ENCODE measurements at regions not wholly inside any gene's neighbourhood (a gene's known extent, or its start where the extent isn't known, plus 50 kb on each side); places are given as distances from the start of the nearest gene placed in this dataset.

DNA sequence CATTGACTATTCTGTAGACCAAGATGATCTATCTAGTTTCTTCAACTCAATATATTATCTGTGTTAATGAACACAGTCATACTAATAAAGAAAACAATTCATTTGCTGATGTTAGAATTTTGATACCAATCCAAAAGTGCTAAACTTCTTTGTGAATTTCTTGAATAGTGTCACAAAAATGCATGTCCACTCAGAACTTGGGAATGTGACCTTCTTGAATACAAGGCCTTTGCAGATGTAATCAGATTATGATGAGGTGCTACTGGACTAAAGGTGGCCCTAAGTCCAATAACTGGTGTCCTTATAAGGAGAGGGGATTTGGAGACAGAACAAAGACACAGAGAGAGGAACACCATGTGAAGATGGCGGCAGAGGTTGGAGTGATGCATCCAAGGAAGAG is 305.8 kb upstream of the ZP4 start (continued):
- TF ChIP-seq, protein P1, sequence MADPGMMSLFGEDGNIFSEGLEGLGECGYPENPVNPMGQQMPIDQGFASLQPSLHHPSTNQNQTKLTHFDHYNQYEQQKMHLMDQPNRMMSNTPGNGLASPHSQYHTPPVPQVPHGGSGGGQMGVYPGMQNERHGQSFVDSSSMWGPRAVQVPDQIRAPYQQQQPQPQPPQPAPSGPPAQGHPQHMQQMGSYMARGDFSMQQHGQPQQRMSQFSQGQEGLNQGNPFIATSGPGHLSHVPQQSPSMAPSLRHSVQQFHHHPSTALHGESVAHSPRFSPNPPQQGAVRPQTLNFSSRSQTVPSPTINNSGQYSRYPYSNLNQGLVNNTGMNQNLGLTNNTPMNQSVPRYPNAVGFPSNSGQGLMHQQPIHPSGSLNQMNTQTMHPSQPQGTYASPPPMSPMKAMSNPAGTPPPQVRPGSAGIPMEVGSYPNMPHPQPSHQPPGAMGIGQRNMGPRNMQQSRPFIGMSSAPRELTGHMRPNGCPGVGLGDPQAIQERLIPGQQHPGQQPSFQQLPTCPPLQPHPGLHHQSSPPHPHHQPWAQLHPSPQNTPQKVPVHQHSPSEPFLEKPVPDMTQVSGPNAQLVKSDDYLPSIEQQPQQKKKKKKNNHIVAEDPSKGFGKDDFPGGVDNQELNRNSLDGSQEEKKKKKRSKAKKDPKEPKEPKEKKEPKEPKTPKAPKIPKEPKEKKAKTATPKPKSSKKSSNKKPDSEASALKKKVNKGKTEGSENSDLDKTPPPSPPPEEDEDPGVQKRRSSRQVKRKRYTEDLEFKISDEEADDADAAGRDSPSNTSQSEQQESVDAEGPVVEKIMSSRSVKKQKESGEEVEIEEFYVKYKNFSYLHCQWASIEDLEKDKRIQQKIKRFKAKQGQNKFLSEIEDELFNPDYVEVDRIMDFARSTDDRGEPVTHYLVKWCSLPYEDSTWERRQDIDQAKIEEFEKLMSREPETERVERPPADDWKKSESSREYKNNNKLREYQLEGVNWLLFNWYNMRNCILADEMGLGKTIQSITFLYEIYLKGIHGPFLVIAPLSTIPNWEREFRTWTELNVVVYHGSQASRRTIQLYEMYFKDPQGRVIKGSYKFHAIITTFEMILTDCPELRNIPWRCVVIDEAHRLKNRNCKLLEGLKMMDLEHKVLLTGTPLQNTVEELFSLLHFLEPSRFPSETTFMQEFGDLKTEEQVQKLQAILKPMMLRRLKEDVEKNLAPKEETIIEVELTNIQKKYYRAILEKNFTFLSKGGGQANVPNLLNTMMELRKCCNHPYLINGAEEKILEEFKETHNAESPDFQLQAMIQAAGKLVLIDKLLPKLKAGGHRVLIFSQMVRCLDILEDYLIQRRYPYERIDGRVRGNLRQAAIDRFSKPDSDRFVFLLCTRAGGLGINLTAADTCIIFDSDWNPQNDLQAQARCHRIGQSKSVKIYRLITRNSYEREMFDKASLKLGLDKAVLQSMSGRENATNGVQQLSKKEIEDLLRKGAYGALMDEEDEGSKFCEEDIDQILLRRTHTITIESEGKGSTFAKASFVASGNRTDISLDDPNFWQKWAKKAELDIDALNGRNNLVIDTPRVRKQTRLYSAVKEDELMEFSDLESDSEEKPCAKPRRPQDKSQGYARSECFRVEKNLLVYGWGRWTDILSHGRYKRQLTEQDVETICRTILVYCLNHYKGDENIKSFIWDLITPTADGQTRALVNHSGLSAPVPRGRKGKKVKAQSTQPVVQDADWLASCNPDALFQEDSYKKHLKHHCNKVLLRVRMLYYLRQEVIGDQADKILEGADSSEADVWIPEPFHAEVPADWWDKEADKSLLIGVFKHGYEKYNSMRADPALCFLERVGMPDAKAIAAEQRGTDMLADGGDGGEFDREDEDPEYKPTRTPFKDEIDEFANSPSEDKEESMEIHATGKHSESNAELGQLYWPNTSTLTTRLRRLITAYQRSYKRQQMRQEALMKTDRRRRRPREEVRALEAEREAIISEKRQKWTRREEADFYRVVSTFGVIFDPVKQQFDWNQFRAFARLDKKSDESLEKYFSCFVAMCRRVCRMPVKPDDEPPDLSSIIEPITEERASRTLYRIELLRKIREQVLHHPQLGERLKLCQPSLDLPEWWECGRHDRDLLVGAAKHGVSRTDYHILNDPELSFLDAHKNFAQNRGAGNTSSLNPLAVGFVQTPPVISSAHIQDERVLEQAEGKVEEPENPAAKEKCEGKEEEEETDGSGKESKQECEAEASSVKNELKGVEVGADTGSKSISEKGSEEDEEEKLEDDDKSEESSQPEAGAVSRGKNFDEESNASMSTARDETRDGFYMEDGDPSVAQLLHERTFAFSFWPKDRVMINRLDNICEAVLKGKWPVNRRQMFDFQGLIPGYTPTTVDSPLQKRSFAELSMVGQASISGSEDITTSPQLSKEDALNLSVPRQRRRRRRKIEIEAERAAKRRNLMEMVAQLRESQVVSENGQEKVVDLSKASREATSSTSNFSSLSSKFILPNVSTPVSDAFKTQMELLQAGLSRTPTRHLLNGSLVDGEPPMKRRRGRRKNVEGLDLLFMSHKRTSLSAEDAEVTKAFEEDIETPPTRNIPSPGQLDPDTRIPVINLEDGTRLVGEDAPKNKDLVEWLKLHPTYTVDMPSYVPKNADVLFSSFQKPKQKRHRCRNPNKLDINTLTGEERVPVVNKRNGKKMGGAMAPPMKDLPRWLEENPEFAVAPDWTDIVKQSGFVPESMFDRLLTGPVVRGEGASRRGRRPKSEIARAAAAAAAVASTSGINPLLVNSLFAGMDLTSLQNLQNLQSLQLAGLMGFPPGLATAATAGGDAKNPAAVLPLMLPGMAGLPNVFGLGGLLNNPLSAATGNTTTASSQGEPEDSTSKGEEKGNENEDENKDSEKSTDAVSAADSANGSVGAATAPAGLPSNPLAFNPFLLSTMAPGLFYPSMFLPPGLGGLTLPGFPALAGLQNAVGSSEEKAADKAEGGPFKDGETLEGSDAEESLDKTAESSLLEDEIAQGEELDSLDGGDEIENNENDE (IDR thresholded peaks at IDR 0.05; ENCODE audit: low read depth, low read length), result no peak
- TF ChIP-seq POLR2AphosphoS2 (IDR thresholded peaks at IDR 0.05; ENCODE audit: low read length) (no peak), EGR1 (conservative IDR thresholded peaks at IDR 0.05) (no peak), NCOA4 (IDR thresholded peaks at IDR 0.05; ENCODE audit: partially characterized antibody) (no peak)

All from K562 (cell line).